HUES64 (cell line): ENCODE measurements at regions not wholly inside any gene's neighbourhood (a gene's known extent, or its start where the extent isn't known, plus 50 kb on each side); places are given as distances from the start of the nearest gene placed in this dataset.

Experiments
- H3K27ac ChIP-seq: 2 replicates; pipeline ENCODE4 v1.7.0; 2013; ENCODE audit warnings: low read depth, low read length, inconsistent platforms
- H3K27me3 ChIP-seq: 2 replicates; pipeline ENCODE4 v1.6.1; 2013; ENCODE audit warnings: mild to moderate bottlenecking, low read length; ENCODE audit not compliant: insufficient read depth
- H3K36me3 ChIP-seq: 2 replicates; pipeline ENCODE4 v1.6.1; 2013; ENCODE audit warnings: mild to moderate bottlenecking, low read length; ENCODE audit not compliant: insufficient read depth
- H3K4me1 ChIP-seq: 2 replicates; pipeline ENCODE4 v1.6.1; 2013; ENCODE audit warnings: mild to moderate bottlenecking, low read length, moderate library complexity; ENCODE audit not compliant: insufficient read depth
- H3K4me3 ChIP-seq: 2 replicates; pipeline ENCODE4 v1.5.1; 2013; ENCODE audit warnings: mild to moderate bottlenecking, low read length, moderate library complexity
- H3K9ac ChIP-seq: 2 replicates; pipeline ENCODE4 v1.6.1; 2013; ENCODE audit warnings: mild to moderate bottlenecking, low read depth, low read length
- H3K9me3 ChIP-seq: 2 replicates; pipeline ENCODE4 v1.6.1; 2013; ENCODE audit warnings: low read depth, low read length; ENCODE audit not compliant: insufficient read depth
- WGBS: fragments of 150-250, 120-280 bp; methylation state at CpG from one replicate; pipeline ENCODE4 v1.1.7; 2013; ENCODE audit warnings: missing lambda C conversion rate; 5-methylcytosine and 5-hydroxymethylcytosine counted together

GRCh38 chr18:78720456-78721237, 259.0 kb upstream of the SALL3 start:
- H3K9ac ChIP-seq, result no peak overlapping the region
- no peak overlapping the region for H3K4me3 ChIP-seq
- H3K27me3 ChIP-seq, result peaks cover 9% of the 10 kb centered on the region
- H3K4me1 ChIP-seq, result peaks cover 39% of the 10 kb centered on the region
- H3K9me3 ChIP-seq, result no peaks in the 10 kb centered on the region
- 85% methylated on average over 33 of the region's 33 CpGs for WGBS
- H3K36me3 ChIP-seq, result no peaks in the 10 kb centered on the region
- peak overlapping the region; percentile 78; the same call in 1 of the 2 replicates for H3K27ac ChIP-seq

DNA sequence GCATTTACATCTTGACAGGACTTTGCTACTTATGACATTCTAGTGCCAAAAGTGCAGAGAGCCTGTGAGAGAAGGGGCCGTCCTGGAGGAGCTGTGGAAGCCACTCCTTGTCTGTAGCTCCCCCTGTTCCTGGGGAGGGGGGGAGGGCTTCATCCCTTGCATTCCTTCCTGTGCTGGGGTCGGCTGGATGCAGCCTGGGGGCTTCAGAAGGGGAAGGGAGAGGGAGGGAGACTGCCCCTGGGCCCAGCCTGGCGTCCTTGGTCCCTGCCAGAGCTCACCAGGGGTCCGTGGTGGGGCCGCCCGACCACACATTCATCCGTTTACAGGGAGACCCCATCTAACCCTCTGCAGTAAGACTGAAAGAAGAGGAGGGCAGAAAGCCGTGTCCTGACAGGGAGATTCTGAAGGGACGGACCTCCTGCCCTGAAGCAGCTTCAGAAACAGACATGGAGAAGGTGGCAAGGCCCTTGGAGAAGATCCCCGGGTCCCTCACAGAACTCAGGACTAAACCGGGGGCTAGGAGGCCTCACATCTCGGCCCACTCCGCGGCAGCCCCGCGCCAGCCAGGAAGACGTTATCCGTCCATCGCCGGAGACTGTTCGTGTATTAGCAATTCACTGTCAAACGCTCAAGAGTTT, 258.3 kb upstream of the SALL3 start:
- Histone ChIP-seq H3K9me3 (no peaks in the 10 kb centered on the region), H3K4me3 (peak overlapping the region; percentile 28; the same call in 1 of the 2 replicates), H3K27ac (peak overlapping the region; percentile 78; the same call in 1 of the 2 replicates), H3K4me1 (peaks cover 39% of the 10 kb centered on the region), H3K36me3 (no peaks in the 10 kb centered on the region), H3K9ac (peak overlapping the region; percentile 35; the same call in 1 of the 2 replicates), H3K27me3 (peaks cover 9% of the 10 kb centered on the region)
- 9% methylated on average over 17 of the region's 22 CpGs for WGBS

- Histone ChIP-seq H3K9ac (0 out of 2 replicates have a peak overlapping the region, but pooled peaks have one; percentile 27), H3K4me3 (peak overlapping the region; percentile 28; the same call in 1 of the 2 replicates)
Observed at GRCh38 chr18:78721981-78722380, 257.6 kb upstream of the SALL3 start.

GRCh38 chr18:78722386-78722785, 257.2 kb upstream of the SALL3 start:
- Histone ChIP-seq H3K9ac (0 out of 2 replicates have a peak overlapping the region, but pooled peaks have one; percentile 27), H3K27me3 (peaks cover 9% of the 10 kb centered on the region)

More at GRCh38 chr18:78721981-78722380, 257.6 kb upstream of the SALL3 start:
- Histone ChIP-seq H3K36me3 (no peaks in the 10 kb centered on the region), H3K27ac (peak overlapping the region; percentile 60; the same call in 1 of the 2 replicates), H3K4me1 (peaks cover 39% of the 10 kb centered on the region), H3K27me3 (peaks cover 9% of the 10 kb centered on the region), H3K9me3 (no peaks in the 10 kb centered on the region)
- 18% methylated on average over 8 of the region's 9 CpGs for WGBS

DNA sequence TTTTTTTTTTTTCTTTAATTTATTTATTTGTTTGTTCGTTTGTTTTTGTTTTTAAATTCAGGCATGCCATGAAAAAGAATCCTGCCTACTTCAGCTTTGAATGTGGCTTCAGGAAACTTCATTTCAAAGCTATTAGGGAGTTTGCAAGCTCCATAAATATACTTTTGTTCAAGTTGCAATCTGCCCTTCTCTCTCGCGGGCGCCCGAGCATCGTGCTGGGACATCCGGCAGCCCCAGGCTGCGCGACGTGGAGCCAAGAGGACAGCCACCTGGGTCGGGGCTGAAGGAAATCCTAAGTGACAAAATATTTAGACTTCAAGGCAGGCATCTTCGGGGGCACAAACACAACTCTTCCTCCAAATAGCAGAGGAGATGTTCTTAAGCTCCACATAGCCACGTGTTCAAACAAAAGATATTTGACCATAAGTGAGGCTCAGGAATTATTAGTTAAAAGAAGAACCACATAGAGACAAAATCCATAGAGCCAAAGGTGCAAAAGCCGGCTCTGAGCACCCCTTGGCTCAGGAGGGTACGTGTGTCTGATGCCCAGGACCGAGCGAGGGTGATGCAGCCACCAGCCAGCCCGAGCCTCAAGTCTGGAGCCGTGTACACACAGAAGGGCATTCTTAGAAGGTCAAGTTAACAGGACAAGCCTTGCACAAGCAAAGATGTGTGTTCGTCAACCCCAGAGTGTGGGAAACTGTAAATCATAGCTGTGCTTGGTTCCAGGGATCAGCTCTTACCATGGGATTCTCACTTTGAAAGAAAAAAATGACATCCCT, 256.5 kb upstream of the SALL3 start:
- WGBS, result 85% methylated on average over 20 of the region's 20 CpGs
- Histone ChIP-seq H3K4me1 (peaks cover 39% of the 10 kb centered on the region), H3K36me3 (no peaks in the 10 kb centered on the region), H3K9me3 (no peaks in the 10 kb centered on the region), H3K27me3 (peaks cover 9% of the 10 kb centered on the region), H3K4me3 (no peak overlapping the region), H3K27ac (no peak overlapping the region), H3K9ac (no peak overlapping the region)

More at GRCh38 chr18:78722386-78722785, 257.2 kb upstream of the SALL3 start:
- no peaks in the 10 kb centered on the region for H3K36me3 ChIP-seq
- H3K27ac ChIP-seq, result peak overlapping the region; percentile 60; the same call in 1 of the 2 replicates
- H3K9me3 ChIP-seq, result no peaks in the 10 kb centered on the region
- H3K4me3 ChIP-seq, result no peak overlapping the region
- 51% methylated on average over 10 of the region's 10 CpGs for WGBS
- peaks cover 39% of the 10 kb centered on the region for H3K4me1 ChIP-seq

GRCh38 chr18:78724214-78724914, 255.3 kb upstream of the SALL3 start:
- no peaks in the 10 kb centered on the region for H3K36me3 ChIP-seq

GRCh38 chr18:78725426-78725825, 254.2 kb upstream of the SALL3 start:
- H3K9me3 ChIP-seq, result no peaks in the 10 kb centered on the region
- no peak overlapping the region for H3K9ac ChIP-seq
- H3K36me3 ChIP-seq, result no peaks in the 10 kb centered on the region
- H3K4me1 ChIP-seq, result peaks cover 39% of the 10 kb centered on the region
- 95% methylated on average over 10 of the region's 10 CpGs for WGBS
- H3K4me3 ChIP-seq, result no peak overlapping the region
- peaks cover 5% of the 10 kb centered on the region for H3K27me3 ChIP-seq
- H3K27ac ChIP-seq, result no peak overlapping the region

More at GRCh38 chr18:78724214-78724914, 255.3 kb upstream of the SALL3 start:
- Histone ChIP-seq H3K27me3 (peaks cover 9% of the 10 kb centered on the region), H3K27ac (no peak overlapping the region), H3K4me3 (no peak overlapping the region), H3K9ac (no peak overlapping the region), H3K9me3 (no peaks in the 10 kb centered on the region), H3K4me1 (peaks cover 39% of the 10 kb centered on the region)
- WGBS, result 89% methylated on average over 13 of the region's 15 CpGs

- H3K27ac ChIP-seq, result no peak overlapping the region
- no peaks in the 10 kb centered on the region for H3K36me3 ChIP-seq
- no peak overlapping the region for H3K9ac ChIP-seq
- H3K27me3 ChIP-seq, result peaks cover 3% of the 10 kb centered on the region; the same call in 1 of the 2 replicates
- no peaks in the 10 kb centered on the region for H3K9me3 ChIP-seq
- H3K4me1 ChIP-seq, result peaks cover 32% of the 10 kb centered on the region
- no peak overlapping the region for H3K4me3 ChIP-seq
- WGBS, result 96% methylated on average over 50 of the region's 50 CpGs
Observed at GRCh38 chr18:78726326-78727056, 253.1 kb upstream of the SALL3 start.

DNA sequence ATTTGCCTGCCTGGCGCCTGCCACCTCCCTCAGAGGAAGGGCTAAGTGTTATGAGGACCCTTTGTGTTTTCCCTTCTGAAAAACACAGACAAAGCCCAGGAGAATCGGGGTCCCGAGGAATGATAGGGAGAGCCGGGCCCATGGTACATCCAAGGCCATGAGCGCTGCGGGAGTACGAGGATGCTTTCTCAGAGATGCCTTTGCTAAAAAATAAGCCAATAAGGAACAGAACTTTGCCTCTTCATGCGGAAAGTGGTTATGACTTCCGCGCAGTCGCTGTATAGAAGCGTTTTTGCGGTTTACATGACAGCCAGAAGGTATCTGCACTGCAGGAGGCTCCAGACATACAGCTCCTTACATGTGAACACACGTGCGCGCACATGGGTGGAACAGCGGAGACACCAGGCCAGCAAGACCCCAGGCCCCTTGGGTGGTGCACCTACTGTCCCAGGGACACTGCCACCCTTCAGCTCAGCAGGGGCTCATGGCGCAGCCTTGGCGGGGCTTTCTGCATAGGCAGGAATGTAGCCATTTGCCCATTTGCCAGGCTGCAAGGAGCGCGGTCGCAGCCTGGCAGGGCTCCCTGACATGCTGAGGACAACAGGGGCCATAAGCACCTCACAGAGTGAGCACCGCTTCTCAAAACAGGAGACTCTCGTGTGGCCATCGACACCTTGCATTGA, 252.4 kb upstream of the SALL3 start:
- Histone ChIP-seq H3K4me1 (peaks cover 25% of the 10 kb centered on the region), H3K27me3 (no peaks in the 10 kb centered on the region; the same call in 1 of the 2 replicates), H3K4me3 (no peak overlapping the region), H3K9ac (no peak overlapping the region), H3K36me3 (no peaks in the 10 kb centered on the region), H3K9me3 (no peaks in the 10 kb centered on the region), H3K27ac (no peak overlapping the region)
- 97% methylated on average over 25 of the region's 25 CpGs for WGBS
